HepG2 (cell line): ENCODE measurements at regions not wholly inside any gene's neighbourhood (a gene's known extent, or its start where the extent isn't known, plus 50 kb on each side); places are given as distances from the start of the nearest gene placed in this dataset.

Experiments used
- ATAC-seq: fragments of 200-7000 bp; cut with Tn5 transposase; 3 replicates; pipeline ENCODE4 v1.9.1; 2020; ENCODE audit warnings: mild to moderate bottlenecking, moderate library complexity
- BruUV-seq: library from RNA; stranded (reverse); fragments of 400-500 nt; replicated peaks from 2 replicates; lab custom pipeline; 2021; lab: Mats Ljungman, UMichigan
- CTCF ChIA-PET: fragments of 300-600 bp; formaldehyde crosslinking; extraction: SDS; loops from one replicate; lab custom pipeline; 2021; ENCODE audit warnings: low total read pairs, inconsistent platforms, low intra/inter-chr PET ratio; lab: Yijun Ruan, JAX
- POLR2A ChIA-PET: fragments of 350-600 bp; sonication (Branson Sonifier 250); formaldehyde crosslinking; loops from one replicate; lab custom pipeline; 2020; ENCODE audit warnings: antibody characterized with exemption, inconsistent platforms; lab: Yijun Ruan, JAX
- DNase-seq: peaks from one replicate; pipeline ENCODE4 v3.0.0-alpha.2; 2015; ENCODE audit warnings: low spot score
- FAIRE-seq: peaks from 3 replicates; lab custom pipeline; 2011; peaks lifted over from hg19 to GRCh38; lab: Jason Lieb, UNC
- H2AFZ ChIP-seq: one replicate; pipeline ENCODE4 v1.6.1; 2011; ENCODE audit warnings: low read length, inconsistent platforms
- H3K27ac ChIP-seq: fragments of 300-600 bp; 3 replicates; pipeline ENCODE4 v1.8.0; 2011; ENCODE audit warnings: mixed run types, mild to moderate bottlenecking, mixed read lengths, low read length, inconsistent platforms; ENCODE audit not compliant: insufficient read depth; ENCODE audit errors: extremely low read length
- H3K27me3 ChIP-seq, 2 experiments: fragments of 200-600 bp in 1 of 2; 2 replicates in 1 of 2; 3 replicates in 1 of 2; pipeline versions ENCODE4 v1.6.0 to v1.8.0; 2011; ENCODE audit warnings: low read length in 2 of 2, mild to moderate bottlenecking in 2 of 2, moderate library complexity in 2 of 2, inconsistent platforms in 1 of 2; ENCODE audit not compliant: insufficient read depth in 2 of 2, control insufficient read depth in 1 of 2
- H3K36me3 ChIP-seq, 2 experiments: fragments of 200-600 bp in 1 of 2; replicated peaks in 1 of 2; 2 replicates in 1 of 2; 3 replicates in 1 of 2; pipeline versions ENCODE4 v1.5.1 to v1.8.0; 2011; ENCODE audit warnings: low read length in 2 of 2, inconsistent platforms in 1 of 2; ENCODE audit not compliant: insufficient read depth in 2 of 2, control insufficient read depth in 1 of 2
- H3K4me1 ChIP-seq: 2 replicates; pipeline ENCODE4 v1.5.1; 2012; ENCODE audit warnings: low read length, inconsistent platforms; ENCODE audit not compliant: insufficient read depth
- H3K4me2 ChIP-seq: 2 replicates; pipeline ENCODE4 v1.6.0; 2011; ENCODE audit warnings: low read depth, low read length, inconsistent platforms
- H3K4me3 ChIP-seq, 3 experiments: fragments of 200-600 bp in 1 of 3; sonication (generic), shearing (Covaris generic) in 1 of 3; replicated peaks in 1 of 3; 2 replicates each; pipeline ENCODE4 v1.5.1; 2011 to 2016; ENCODE audit warnings: low read length in 3 of 3, inconsistent platforms in 2 of 3, low read depth in 2 of 3, mild to moderate bottlenecking in 2 of 3, control low read depth in 1 of 3, mixed read lengths in 1 of 3; ENCODE audit not compliant: insufficient read depth in 1 of 3
- H3K79me2 ChIP-seq: one replicate; pipeline ENCODE4 v1.6.1; 2011; ENCODE audit warnings: low read length, inconsistent platforms; ENCODE audit not compliant: insufficient read depth
- H3K9ac ChIP-seq: 2 replicates; pipeline ENCODE4 v1.6.0; 2011; ENCODE audit warnings: mild to moderate bottlenecking, low read depth, low read length, inconsistent platforms; ENCODE audit not compliant: insufficient read depth
- H3K9me3 ChIP-seq: 2 replicates; pipeline ENCODE4 v1.5.1; 2012; ENCODE audit warnings: mild to moderate bottlenecking, low read length
- H4K20me1 ChIP-seq: 2 replicates; pipeline ENCODE4 v1.6.0; 2011; ENCODE audit warnings: inconsistent platforms, mild to moderate bottlenecking, low read length, moderate library complexity; ENCODE audit not compliant: insufficient read depth
- HIC2 ChIP-seq: sonication (generic); formaldehyde crosslinking; IDR thresholded peaks from 2 replicates; pipeline ENCODE4 v1.9.0; 2022; ENCODE audit warnings: low read depth, missing genetic modification reagents
- RELA ChIP-seq: sonication (generic); formaldehyde crosslinking; IDR thresholded peaks from 2 replicates; pipeline ENCODE4 v1.4.0; 2020; ENCODE audit warnings: missing genetic modification reagents
- TRIM24 ChIP-seq: sonication (generic); formaldehyde crosslinking; IDR thresholded peaks from 2 replicates; pipeline ENCODE4 v1.8.0; 2022; ENCODE audit warnings: mild to moderate bottlenecking, missing genetic modification reagents
- ZBTB37 ChIP-seq: sonication (generic); formaldehyde crosslinking; IDR thresholded peaks from 2 replicates; pipeline ENCODE4 v1.4.0; 2020; ENCODE audit warnings: mild to moderate bottlenecking, missing genetic modification reagents
- ZC3H13 ChIP-seq: sonication (generic); formaldehyde crosslinking; IDR thresholded peaks from 2 replicates; pipeline ENCODE4 v1.8.1; 2023; ENCODE audit warnings: mild to moderate bottlenecking, missing genetic modification reagents, moderate library complexity
- ZNF83 ChIP-seq: sonication (generic); formaldehyde crosslinking; IDR thresholded peaks from 2 replicates; pipeline ENCODE4 v1.4.0; 2020; ENCODE audit warnings: missing genetic modification reagents, mild to moderate bottlenecking, borderline replicate concordance
- ZSCAN25 ChIP-seq: sonication (generic); formaldehyde crosslinking; IDR thresholded peaks from 2 replicates; pipeline ENCODE4 v1.8.0; 2022; ENCODE audit warnings: mild to moderate bottlenecking, missing genetic modification reagents
- WGBS: methylation state at CpG from one replicate; pipeline ENCODE4 v1.1.6; 2017; ENCODE audit warnings: low lambda C conversion rate; 5-methylcytosine and 5-hydroxymethylcytosine counted together
- in situ Hi-C: cut with HindIII; loops from 2 replicates; pipeline ENCODE4 v1.10.0; 2017; ENCODE audit warnings: low pct_unique_long_range_greater_than_20kb; ENCODE audit not compliant: extremely low pct_ligation_motif_present
- intact Hi-C: fragments of 100-400 bp; cut with micrococcal nuclease; formaldehyde crosslinking; loops from one replicate; pipeline ENCODE4 v1.10.0; 2022; ENCODE audit not compliant: unreplicated experiment
- TF ChIP-seq, protein P1 (sequence below): sonication (generic); formaldehyde crosslinking; conservative IDR thresholded peaks from 2 replicates; pipeline ENCODE4 v1.4.0; 2020; ENCODE audit warnings: missing genetic modification reagents

- POLR2A ChIA-PET: no interaction called here
- Histone ChIP-seq H3K9ac (no peak overlapping the region), H2AFZ (no peak overlapping the region), H3K9me3 (no peaks in the 10 kb centered on the region), H3K27ac (no peak overlapping the region), H3K4me2 (no peak overlapping the region), H3K4me1 (no peaks in the 10 kb centered on the region), H3K27me3 (no peaks in the 10 kb centered on the region; a peak in 1 of 5 replicates), H4K20me1 (no peaks in the 10 kb centered on the region), H3K79me2 (no peaks in the 10 kb centered on the region), H3K36me3 (no peaks in the 10 kb centered on the region), H3K4me3 (no peak overlapping the region)
- no peak for TF ChIP-seq TRIM24 (CRISPR knock-in tag)
- TF ChIP-seq ZNF83: no peak
- no peak for TF ChIP-seq ZBTB37 (CRISPR knock-in tag)
- FAIRE-seq: no peak
- intact Hi-C loops: no loop called here
- 5% methylated on average over 7 of the region's 7 CpGs for WGBS
- ATAC-seq: no peak
- no peak for DNase-seq
- CTCF ChIA-PET: no interaction called here
- in situ Hi-C loops: no loop called here
- no TSS peak for BruUV-seq
These were observed 97.7 kb upstream of the VSTM2B start for GRCh38 chr19:29428071-29428470.

DNA sequence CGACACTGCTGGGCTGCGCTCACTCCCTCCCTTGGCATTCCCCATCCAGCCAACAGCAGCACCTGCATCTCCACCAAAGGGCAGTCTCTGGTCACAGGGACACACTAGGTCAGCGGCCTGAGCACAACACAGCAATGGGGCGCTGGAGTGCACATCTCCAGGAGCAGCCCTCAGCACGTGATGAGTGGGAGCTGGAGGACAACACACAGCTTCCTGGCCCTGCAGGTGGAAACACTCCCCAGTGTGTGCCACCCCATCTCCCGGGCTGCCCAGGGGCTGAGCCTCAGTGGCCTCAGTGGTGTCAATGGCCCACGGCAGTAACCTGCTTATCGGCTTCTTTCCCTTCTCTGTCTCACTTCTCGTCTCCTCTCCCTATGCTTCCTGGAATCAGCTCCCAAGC is 96.8 kb upstream of the VSTM2B start:
- TF ChIP-seq, protein P1, sequence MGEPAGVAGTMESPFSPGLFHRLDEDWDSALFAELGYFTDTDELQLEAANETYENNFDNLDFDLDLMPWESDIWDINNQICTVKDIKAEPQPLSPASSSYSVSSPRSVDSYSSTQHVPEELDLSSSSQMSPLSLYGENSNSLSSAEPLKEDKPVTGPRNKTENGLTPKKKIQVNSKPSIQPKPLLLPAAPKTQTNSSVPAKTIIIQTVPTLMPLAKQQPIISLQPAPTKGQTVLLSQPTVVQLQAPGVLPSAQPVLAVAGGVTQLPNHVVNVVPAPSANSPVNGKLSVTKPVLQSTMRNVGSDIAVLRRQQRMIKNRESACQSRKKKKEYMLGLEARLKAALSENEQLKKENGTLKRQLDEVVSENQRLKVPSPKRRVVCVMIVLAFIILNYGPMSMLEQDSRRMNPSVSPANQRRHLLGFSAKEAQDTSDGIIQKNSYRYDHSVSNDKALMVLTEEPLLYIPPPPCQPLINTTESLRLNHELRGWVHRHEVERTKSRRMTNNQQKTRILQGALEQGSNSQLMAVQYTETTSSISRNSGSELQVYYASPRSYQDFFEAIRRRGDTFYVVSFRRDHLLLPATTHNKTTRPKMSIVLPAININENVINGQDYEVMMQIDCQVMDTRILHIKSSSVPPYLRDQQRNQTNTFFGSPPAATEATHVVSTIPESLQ (CRISPR knock-in tag): no peak
- TF ChIP-seq ZSCAN25 (CRISPR knock-in tag) (no peak), ZC3H13 (no peak), HIC2 (CRISPR knock-in tag) (no peak), RELA (CRISPR knock-in tag) (no peak)
- H3K9me3 ChIP-seq: no peaks in the 10 kb centered on the region
- H3K9ac ChIP-seq: no peak overlapping the region
- no peaks in the 10 kb centered on the region; a peak in 1 of 5 replicates for H3K27me3 ChIP-seq
- no TSS peak for BruUV-seq
- no peak for FAIRE-seq
- no peaks in the 10 kb centered on the region for H4K20me1 ChIP-seq
- no peak overlapping the region for H2AFZ ChIP-seq
- H3K36me3 ChIP-seq: no peaks in the 10 kb centered on the region
- WGBS: 23% methylated on average over 5 of the region's 9 CpGs
- in situ Hi-C loops: no loop called here
- H3K4me2 ChIP-seq: no peak overlapping the region
- ChIA-PET POLR2A (no interaction called here), CTCF (no interaction called here)
- no peak overlapping the region for H3K4me3 ChIP-seq
- no peak for ATAC-seq
- no peak for DNase-seq
- no peaks in the 10 kb centered on the region for H3K79me2 ChIP-seq
- H3K27ac ChIP-seq: no peak overlapping the region
- intact Hi-C loops: no loop called here
- H3K4me1 ChIP-seq: no peaks in the 10 kb centered on the region
